ENCODE measurements at regions not wholly inside any gene's neighbourhood (a gene's known extent, or its start where the extent isn't known, plus 50 kb on each side); places are given as distances from the start of the nearest gene placed in this dataset.
"Not testable (repeated sequence)": the region's sequence is repeated elsewhere in the genome, so short reads cannot be mapped to it uniquely, and the experiment has no call there.

- intact Hi-C loops (cut with micrococcal nuclease), result no loop called here
- H3K36me3 Mint-ChIP-seq (ENCODE audit: low read depth), result no peaks in the 10 kb centered on the region
These were observed 137.3 kb upstream of the TGFBR2 start for GRCh38 chr3:30469133-30469532.

GRCh38 chr3:30470496-30470895 lies 135.9 kb upstream of the TGFBR2 start:
- intact Hi-C loops (cut with micrococcal nuclease), result no loop called here
- Mint-ChIP-seq H3K36me3 (ENCODE audit: low read depth) (no peaks in the 10 kb centered on the region), H3K9me3 (no peaks in the 10 kb centered on the region), H3K4me3 (no peak overlapping the region), H3K27ac (no peak overlapping the region), H3K4me1 (ENCODE audit: low read depth) (peaks cover 37% of the 10 kb centered on the region), H3K27me3 (no peaks in the 10 kb centered on the region)

More at GRCh38 chr3:30469133-30469532, 137.3 kb upstream of the TGFBR2 start:
- Mint-ChIP-seq H3K4me1 (ENCODE audit: low read depth) (peaks cover 23% of the 10 kb centered on the region), H3K27me3 (no peaks in the 10 kb centered on the region), H3K27ac (no peak overlapping the region), H3K9me3 (no peaks in the 10 kb centered on the region), H3K4me3 (no peak overlapping the region)

GRCh38 chr3:30471066-30471465 lies 135.3 kb upstream of the TGFBR2 start:
- no peaks in the 10 kb centered on the region for H3K36me3 Mint-ChIP-seq (ENCODE audit: low read depth)
- H3K9me3 Mint-ChIP-seq, result no peaks in the 10 kb centered on the region
- intact Hi-C loops (cut with micrococcal nuclease), result no loop called here
- no peak overlapping the region for H3K27ac Mint-ChIP-seq
- no peak overlapping the region for H3K4me3 Mint-ChIP-seq
- peaks cover 42% of the 10 kb centered on the region for H3K4me1 Mint-ChIP-seq (ENCODE audit: low read depth)
- no peaks in the 10 kb centered on the region for H3K27me3 Mint-ChIP-seq

- Mint-ChIP-seq H3K27ac (no peak overlapping the region), H3K27me3 (no peaks in the 10 kb centered on the region), H3K4me1 (ENCODE audit: low read depth) (peaks cover 45% of the 10 kb centered on the region), H3K4me3 (no peak overlapping the region), H3K9me3 (no peaks in the 10 kb centered on the region), H3K36me3 (ENCODE audit: low read depth) (no peaks in the 10 kb centered on the region)
- intact Hi-C loops (cut with micrococcal nuclease), result no loop called here
These were observed 134.5 kb upstream of the TGFBR2 start for GRCh38 chr3:30471796-30472489.

- Mint-ChIP-seq H3K27me3 (no peaks in the 10 kb centered on the region), H3K27ac (no peak overlapping the region), H3K36me3 (ENCODE audit: low read depth) (no peaks in the 10 kb centered on the region), H3K4me1 (ENCODE audit: low read depth) (peaks cover 58% of the 10 kb centered on the region), H3K9me3 (no peaks in the 10 kb centered on the region), H3K4me3 (no peak overlapping the region)
- intact Hi-C loops (cut with micrococcal nuclease), result no loop called here
These were observed 132.9 kb upstream of the TGFBR2 start for GRCh38 chr3:30473374-30474051.

GRCh38 chr3:30474371-30474770 lies 132.0 kb upstream of the TGFBR2 start:
- H3K4me1 Mint-ChIP-seq (ENCODE audit: low read depth), result peaks cover 60% of the 10 kb centered on the region
- no peak overlapping the region for H3K4me3 Mint-ChIP-seq

GRCh38 chr3:30475038-30475808 lies 131.2 kb upstream of the TGFBR2 start:
- intact Hi-C loops (cut with micrococcal nuclease), result no loop called here
- Mint-ChIP-seq H3K27me3 (no peaks in the 10 kb centered on the region), H3K27ac (peak overlapping the region; percentile 30), H3K4me3 (peak overlapping the region; percentile 48), H3K4me1 (ENCODE audit: low read depth) (peaks cover 67% of the 10 kb centered on the region), H3K36me3 (ENCODE audit: low read depth) (no peaks in the 10 kb centered on the region), H3K9me3 (no peaks in the 10 kb centered on the region)

More at GRCh38 chr3:30474371-30474770, 132.0 kb upstream of the TGFBR2 start:
- no peaks in the 10 kb centered on the region for H3K9me3 Mint-ChIP-seq
- intact Hi-C loops (cut with micrococcal nuclease), result no loop called here
- H3K36me3 Mint-ChIP-seq (ENCODE audit: low read depth), result no peaks in the 10 kb centered on the region
- H3K27ac Mint-ChIP-seq, result peak overlapping the region; percentile 30
- H3K27me3 Mint-ChIP-seq, result no peaks in the 10 kb centered on the region

GRCh38 chr3:30475809-30476178 lies 130.6 kb upstream of the TGFBR2 start:
- Mint-ChIP-seq H3K4me1 (ENCODE audit: low read depth) (peaks cover 62% of the 10 kb centered on the region), H3K27me3 (no peaks in the 10 kb centered on the region), H3K27ac (no peak overlapping the region), H3K36me3 (ENCODE audit: low read depth) (no peaks in the 10 kb centered on the region), H3K4me3 (no peak overlapping the region), H3K9me3 (no peaks in the 10 kb centered on the region)
- intact Hi-C loops (cut with micrococcal nuclease), result no loop called here

- Mint-ChIP-seq H3K9me3 (no peaks in the 10 kb centered on the region), H3K4me1 (ENCODE audit: low read depth) (peaks cover 62% of the 10 kb centered on the region), H3K27ac (no peak overlapping the region), H3K27me3 (peaks cover 1% of the 10 kb centered on the region), H3K4me3 (no peak overlapping the region), H3K36me3 (ENCODE audit: low read depth) (no peaks in the 10 kb centered on the region)
- intact Hi-C loops (cut with micrococcal nuclease), result no loop called here
These were observed 129.9 kb upstream of the TGFBR2 start for GRCh38 chr3:30476368-30477084.

- Mint-ChIP-seq H3K27ac (peak overlapping the region; percentile 28), H3K4me3 (no peak overlapping the region), H3K4me1 (ENCODE audit: low read depth) (peaks cover 62% of the 10 kb centered on the region), H3K9me3 (no peaks in the 10 kb centered on the region), H3K36me3 (ENCODE audit: low read depth) (no peaks in the 10 kb centered on the region), H3K27me3 (peaks cover 1% of the 10 kb centered on the region)
- intact Hi-C loops (cut with micrococcal nuclease), result no loop called here
These were observed 129.1 kb upstream of the TGFBR2 start for GRCh38 chr3:30477149-30477921.

- H3K4me3 Mint-ChIP-seq; H3K27me3 Mint-ChIP-seq; H3K27ac Mint-ChIP-seq; intact Hi-C loops (cut with micrococcal nuclease); H3K9me3 Mint-ChIP-seq; H3K36me3 Mint-ChIP-seq (ENCODE audit: low read depth): not testable (repeated sequence)
- peaks cover 38% of the 10 kb centered on the region for H3K4me1 Mint-ChIP-seq (ENCODE audit: low read depth)
These were observed 126.7 kb upstream of the TGFBR2 start for GRCh38 chr3:30479737-30480136.

GRCh38 chr3:30480156-30480555 lies 126.2 kb upstream of the TGFBR2 start:
- H3K4me3 Mint-ChIP-seq; H3K27ac Mint-ChIP-seq; H3K36me3 Mint-ChIP-seq (ENCODE audit: low read depth); intact Hi-C loops (cut with micrococcal nuclease); H3K27me3 Mint-ChIP-seq; H3K9me3 Mint-ChIP-seq: not testable (repeated sequence)
- peaks cover 34% of the 10 kb centered on the region for H3K4me1 Mint-ChIP-seq (ENCODE audit: low read depth)

- peaks cover 32% of the 10 kb centered on the region for H3K4me1 Mint-ChIP-seq (ENCODE audit: low read depth)
- no peak overlapping the region for H3K4me3 Mint-ChIP-seq
- H3K9me3 Mint-ChIP-seq, result no peaks in the 10 kb centered on the region
- intact Hi-C loops (cut with micrococcal nuclease), result no loop called here
- H3K27ac Mint-ChIP-seq, result no peak overlapping the region
- peaks cover 1% of the 10 kb centered on the region for H3K27me3 Mint-ChIP-seq
- no peaks in the 10 kb centered on the region for H3K36me3 Mint-ChIP-seq (ENCODE audit: low read depth)
These were observed 125.8 kb upstream of the TGFBR2 start for GRCh38 chr3:30480587-30480986.

Data from dendritic cell treated with granulocyte-macrophage colony-stimulating factor and Interleukin-4, amounts not matched to agents 40 ng/mL and 50 ng/mL, for 4 days (primary cell).